Testis (tissue), 2 donors: ENCODE measurements at regions not wholly inside any gene's neighbourhood (a gene's known extent, or its start where the extent isn't known, plus 50 kb on each side); places are given as distances from the start of the nearest gene placed in this dataset.

Experiments
- DNase-seq: peaks from one replicate; pipeline ENCODE4 v3.0.0-alpha.2; 2019
- H3K27ac ChIP-seq, 2 donors: fragments of 200-600 bp; sonication (generic); one replicate each; pipeline ENCODE4 v1.5.1; 2019
- H3K27me3 ChIP-seq: fragments of 200-600 bp; sonication (generic); one replicate; pipeline ENCODE4 v1.5.1; 2019
- H3K36me3 ChIP-seq: fragments of 200-600 bp; sonication (generic); one replicate; pipeline ENCODE4 v1.5.1; 2017; ENCODE audit warnings: low read depth; ENCODE audit errors: missing control alignments
- H3K4me1 ChIP-seq: fragments of 200-600 bp; sonication (generic); one replicate; pipeline ENCODE4 v1.5.1; 2019
- H3K4me3 ChIP-seq, 2 donors: fragments of 200-600 bp; sonication (generic); one replicate each; pipeline ENCODE4 v1.5.1; 2017 to 2019
- H3K9me3 ChIP-seq: fragments of 200-600 bp; sonication (generic); one replicate; pipeline ENCODE4 v1.5.1; 2017
- POLR2A ChIP-seq: fragments of 450-650 bp; IDR thresholded peaks from one replicate; pipeline ENCODE4 v1.6.1; 2017; ENCODE audit warnings: antibody characterized with exemption, mild to moderate bottlenecking, moderate library complexity
- WGBS, 2 donors: methylation state at CpG; one replicate each; pipeline ENCODE4 v1.1.5; 2018; 5-methylcytosine and 5-hydroxymethylcytosine counted together
- intact Hi-C: fragments of 100-400 bp; cut with DNase I; formaldehyde crosslinking; loops from one replicate; pipeline ENCODE4 v1.15.1; 2023; ENCODE audit warnings: low total_unique reads
- TF ChIP-seq, protein P1 (sequence below), 3 experiments: fragments of 450-650 bp in 2 of 3; fragments of 200-600 bp in 1 of 3; sonication (generic) in 1 of 3; IDR thresholded peaks; one replicate each; pipeline ENCODE4 v1.5.1; 2016 to 2019; ENCODE audit warnings: antibody characterized with exemption in 3 of 3, mild to moderate bottlenecking in 2 of 3, moderate library complexity in 1 of 3

- no peaks in the 10 kb centered on the region for H3K36me3 ChIP-seq
- H3K4me1 ChIP-seq, result no peaks in the 10 kb centered on the region
- no peaks in the 10 kb centered on the region for H3K9me3 ChIP-seq
- 77 to 78% methylated on average over 2 of the region's 2 CpGs for WGBS, 2 donors
- intact Hi-C loops, result no loop called here
- H3K4me3 ChIP-seq, result no peak overlapping the region
- TF ChIP-seq, protein P1, sequence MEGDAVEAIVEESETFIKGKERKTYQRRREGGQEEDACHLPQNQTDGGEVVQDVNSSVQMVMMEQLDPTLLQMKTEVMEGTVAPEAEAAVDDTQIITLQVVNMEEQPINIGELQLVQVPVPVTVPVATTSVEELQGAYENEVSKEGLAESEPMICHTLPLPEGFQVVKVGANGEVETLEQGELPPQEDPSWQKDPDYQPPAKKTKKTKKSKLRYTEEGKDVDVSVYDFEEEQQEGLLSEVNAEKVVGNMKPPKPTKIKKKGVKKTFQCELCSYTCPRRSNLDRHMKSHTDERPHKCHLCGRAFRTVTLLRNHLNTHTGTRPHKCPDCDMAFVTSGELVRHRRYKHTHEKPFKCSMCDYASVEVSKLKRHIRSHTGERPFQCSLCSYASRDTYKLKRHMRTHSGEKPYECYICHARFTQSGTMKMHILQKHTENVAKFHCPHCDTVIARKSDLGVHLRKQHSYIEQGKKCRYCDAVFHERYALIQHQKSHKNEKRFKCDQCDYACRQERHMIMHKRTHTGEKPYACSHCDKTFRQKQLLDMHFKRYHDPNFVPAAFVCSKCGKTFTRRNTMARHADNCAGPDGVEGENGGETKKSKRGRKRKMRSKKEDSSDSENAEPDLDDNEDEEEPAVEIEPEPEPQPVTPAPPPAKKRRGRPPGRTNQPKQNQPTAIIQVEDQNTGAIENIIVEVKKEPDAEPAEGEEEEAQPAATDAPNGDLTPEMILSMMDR (IDR thresholded peaks at IDR 0.05), result no peak
- no peak for TF ChIP-seq POLR2A
- H3K27ac ChIP-seq, result no peak overlapping the region
- no peak for DNase-seq
- H3K27me3 ChIP-seq, result no peaks in the 10 kb centered on the region
Observed at GRCh38 chr3:159458982-159459381, 529.7 kb upstream of the IL12A start.

DNA sequence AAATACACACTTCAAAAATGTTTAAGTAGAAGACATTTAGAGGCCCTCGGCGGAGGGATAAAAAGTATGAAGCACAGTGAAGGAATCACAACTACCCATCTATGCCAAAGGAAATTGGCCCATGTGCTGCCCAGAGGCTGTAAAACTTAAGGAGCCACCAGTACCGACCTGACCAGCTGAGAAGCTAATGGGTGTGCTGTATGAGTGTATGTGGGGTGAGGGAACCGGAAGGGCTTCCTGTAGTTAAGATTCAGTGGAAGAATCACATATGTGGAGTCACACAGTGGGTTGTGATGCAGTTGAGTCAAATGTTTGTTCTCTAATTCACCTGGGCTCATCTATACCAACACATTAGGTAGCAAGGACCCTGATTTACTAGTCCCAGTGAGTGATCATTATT lies 516.0 kb upstream of the IL12A start:
- DNase-seq, result no peak
- Histone ChIP-seq H3K27ac (no peak overlapping the region), H3K9me3 (no peaks in the 10 kb centered on the region), H3K4me3 (no peak overlapping the region), H3K36me3 (no peaks in the 10 kb centered on the region), H3K4me1 (no peaks in the 10 kb centered on the region), H3K27me3 (no peaks in the 10 kb centered on the region)
- TF ChIP-seq POLR2A, result no peak
- TF ChIP-seq, protein P1 (IDR thresholded peaks at IDR 0.05), result no peak
- intact Hi-C loops, result no loop called here
- 62 to 63% methylated on average over 4 of the region's 4 CpGs for WGBS, 2 donors

- intact Hi-C loops, result no loop called here
- no peak for DNase-seq
- H3K27me3 ChIP-seq, result no peaks in the 10 kb centered on the region
- WGBS, 2 donors, result 80 to 95% methylated on average over 1 of the region's 1 CpG
- no peaks in the 10 kb centered on the region for H3K4me1 ChIP-seq
- H3K4me3 ChIP-seq, result no peak overlapping the region
- no peaks in the 10 kb centered on the region for H3K9me3 ChIP-seq
- H3K27ac ChIP-seq, result no peak overlapping the region
- TF ChIP-seq, protein P1 (IDR thresholded peaks at IDR 0.05), result no peak
- no peak for TF ChIP-seq POLR2A
- no peaks in the 10 kb centered on the region for H3K36me3 ChIP-seq
Observed at GRCh38 chr3:159473206-159473605, 515.4 kb upstream of the IL12A start.

DNA sequence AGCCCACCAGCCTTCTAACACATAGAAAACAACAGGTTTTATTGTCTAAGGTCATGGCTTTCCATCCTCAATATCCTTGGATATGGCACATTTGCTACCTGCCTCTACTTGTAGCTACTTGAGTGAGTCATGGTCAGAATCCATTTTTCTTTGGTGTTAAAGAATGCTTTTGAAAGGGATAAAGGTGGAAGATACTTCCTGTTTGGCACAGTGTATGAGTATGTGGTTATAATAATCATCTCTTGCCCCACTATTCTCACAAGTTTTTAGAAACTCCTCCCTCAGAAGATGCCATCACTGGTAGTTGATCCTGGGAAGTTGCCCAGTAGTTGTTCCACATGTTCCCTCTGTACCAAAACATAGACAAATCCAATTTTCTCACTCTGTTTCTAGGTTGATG lies 508.6 kb upstream of the IL12A start:
- no peaks in the 10 kb centered on the region for H3K4me1 ChIP-seq
- no peak overlapping the region for H3K27ac ChIP-seq
- DNase-seq, result no peak
- TF ChIP-seq POLR2A, result no peak
- TF ChIP-seq, protein P1 (IDR thresholded peaks at IDR 0.05), result no peak
- intact Hi-C loops, result no loop called here
- no peaks in the 10 kb centered on the region for H3K36me3 ChIP-seq
- H3K4me3 ChIP-seq, result no peak overlapping the region
- H3K27me3 ChIP-seq, result no peaks in the 10 kb centered on the region
- no peaks in the 10 kb centered on the region for H3K9me3 ChIP-seq

DNA sequence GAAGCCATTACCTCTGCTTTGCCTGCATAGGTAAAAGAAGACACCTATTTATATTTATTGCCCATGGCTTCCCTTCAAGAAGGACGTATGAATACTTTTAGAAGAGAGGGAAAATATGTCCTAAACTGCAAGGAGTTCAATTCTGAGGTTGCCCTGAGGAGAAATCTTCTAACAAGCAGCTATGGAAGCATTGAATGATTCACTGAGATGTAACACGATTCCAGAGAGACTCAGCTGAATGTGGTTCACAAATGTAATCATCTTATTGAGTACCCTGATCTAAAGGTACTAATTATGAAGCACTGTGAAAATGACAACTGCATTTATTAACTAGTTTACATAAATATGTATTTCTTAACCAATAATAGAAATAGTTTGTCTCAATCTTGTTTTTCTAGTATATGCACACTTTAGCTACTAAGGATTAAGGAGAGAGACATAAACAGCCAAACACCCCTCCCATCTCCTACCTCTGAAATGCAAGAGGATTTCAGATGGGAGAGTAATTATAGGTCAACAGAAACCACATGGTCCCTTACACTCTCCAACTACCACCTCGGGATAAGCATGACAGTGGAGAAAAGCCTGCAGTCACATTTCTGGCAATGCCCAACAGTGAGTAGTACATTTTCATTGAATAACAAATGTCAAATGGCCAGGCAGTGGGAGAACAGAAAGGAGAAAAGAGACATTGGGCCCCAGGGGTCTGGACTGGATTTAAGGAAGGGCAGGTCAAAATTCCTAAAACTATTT lies 506.2 kb upstream of the IL12A start:
- intact Hi-C loops, result no loop called here
- H3K4me3 ChIP-seq, result no peak overlapping the region
- H3K4me1 ChIP-seq, result no peaks in the 10 kb centered on the region
- no peaks in the 10 kb centered on the region for H3K27me3 ChIP-seq
- no peaks in the 10 kb centered on the region for H3K9me3 ChIP-seq
- no peaks in the 10 kb centered on the region for H3K36me3 ChIP-seq
- no peak for DNase-seq
- 48 to 59% methylated on average over 3 of the region's 3 CpGs for whole genome bisulfite sequencing, 2 donors
- no peak for TF ChIP-seq POLR2A
- TF ChIP-seq, protein P1 (IDR thresholded peaks at IDR 0.05), result no peak
- no peak overlapping the region for H3K27ac ChIP-seq
